ENCODE measurements at regions not wholly inside any gene's neighbourhood (a gene's known extent, or its start where the extent isn't known, plus 50 kb on each side); places are given as distances from the start of the nearest gene placed in this dataset.
A peak's percentile ranks its signal among the peaks of the same experiment; 100 is the strongest.
"Not testable (repeated sequence)": the region's sequence is repeated elsewhere in the genome, so short reads cannot be mapped to it uniquely, and the experiment has no call there.

DNA sequence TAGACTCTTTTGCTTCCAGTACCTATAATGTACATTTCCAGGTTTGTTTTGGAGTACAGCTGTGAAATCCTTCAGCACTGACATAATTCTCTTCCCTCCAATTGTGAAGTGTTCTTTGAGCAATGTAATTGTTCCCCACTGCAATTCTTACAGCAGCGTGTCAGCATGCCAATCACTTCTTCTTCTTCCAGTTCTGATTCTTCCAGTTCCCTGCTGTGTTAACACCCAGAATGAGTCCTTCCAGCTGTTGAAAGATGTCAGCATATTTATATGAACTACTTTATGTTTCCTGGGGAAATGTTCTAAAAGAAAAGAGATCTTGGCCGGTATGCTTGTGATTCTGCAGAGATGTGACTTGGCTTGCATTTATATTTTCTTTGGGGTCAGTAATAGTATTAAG, 213.9 kb downstream of the UNC5CL start:
- Histone ChIP-seq H3K4me1 (no peaks in the 10 kb centered on the region), H3K4me2 (no peak overlapping the region), H3K4me3 (no peak overlapping the region), H3K27ac (no peak overlapping the region), H3K9me3 (no peaks in the 10 kb centered on the region)
- DNase-seq (ENCODE audit: low read depth in 1 of 2, low spot score in 1 of 2) (no peak), ATAC-seq (no peak), FAIRE-seq (no peak)
- POLR2A ChIA-PET, result no interaction called here
- WGBS (ENCODE audit: missing lambda C conversion rate), result 88% methylated on average over 2 of the region's 2 CpGs
- TF ChIP-seq CBX2 (IDR thresholded peaks at IDR 0.05; ENCODE audit: borderline replicate concordance, low read depth) (no peak), BHLHE40 (IDR thresholded peaks at IDR 0.05; ENCODE audit: low read depth, low read length) (no peak), USF2 (IDR thresholded peaks at IDR 0.05) (no peak), RCOR1 (IDR thresholded peaks at IDR 0.05; ENCODE audit: low read depth, low read length) (no peak)
- TF ChIP-seq, protein P1, sequence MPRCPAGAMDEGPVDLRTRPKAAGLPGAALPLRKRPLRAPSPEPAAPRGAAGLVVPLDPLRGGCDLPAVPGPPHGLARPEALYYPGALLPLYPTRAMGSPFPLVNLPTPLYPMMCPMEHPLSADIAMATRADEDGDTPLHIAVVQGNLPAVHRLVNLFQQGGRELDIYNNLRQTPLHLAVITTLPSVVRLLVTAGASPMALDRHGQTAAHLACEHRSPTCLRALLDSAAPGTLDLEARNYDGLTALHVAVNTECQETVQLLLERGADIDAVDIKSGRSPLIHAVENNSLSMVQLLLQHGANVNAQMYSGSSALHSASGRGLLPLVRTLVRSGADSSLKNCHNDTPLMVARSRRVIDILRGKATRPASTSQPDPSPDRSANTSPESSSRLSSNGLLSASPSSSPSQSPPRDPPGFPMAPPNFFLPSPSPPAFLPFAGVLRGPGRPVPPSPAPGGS (IDR thresholded peaks at IDR 0.05), result no peak
- CTCF ChIA-PET, result interaction anchor here (0.7 to 1.7 kb wide), 3 partner anchors 11 to 203 kb away, joined by 3 to 4 read pairs (median 3); no protein-coding TSS in a partner anchor

DNA sequence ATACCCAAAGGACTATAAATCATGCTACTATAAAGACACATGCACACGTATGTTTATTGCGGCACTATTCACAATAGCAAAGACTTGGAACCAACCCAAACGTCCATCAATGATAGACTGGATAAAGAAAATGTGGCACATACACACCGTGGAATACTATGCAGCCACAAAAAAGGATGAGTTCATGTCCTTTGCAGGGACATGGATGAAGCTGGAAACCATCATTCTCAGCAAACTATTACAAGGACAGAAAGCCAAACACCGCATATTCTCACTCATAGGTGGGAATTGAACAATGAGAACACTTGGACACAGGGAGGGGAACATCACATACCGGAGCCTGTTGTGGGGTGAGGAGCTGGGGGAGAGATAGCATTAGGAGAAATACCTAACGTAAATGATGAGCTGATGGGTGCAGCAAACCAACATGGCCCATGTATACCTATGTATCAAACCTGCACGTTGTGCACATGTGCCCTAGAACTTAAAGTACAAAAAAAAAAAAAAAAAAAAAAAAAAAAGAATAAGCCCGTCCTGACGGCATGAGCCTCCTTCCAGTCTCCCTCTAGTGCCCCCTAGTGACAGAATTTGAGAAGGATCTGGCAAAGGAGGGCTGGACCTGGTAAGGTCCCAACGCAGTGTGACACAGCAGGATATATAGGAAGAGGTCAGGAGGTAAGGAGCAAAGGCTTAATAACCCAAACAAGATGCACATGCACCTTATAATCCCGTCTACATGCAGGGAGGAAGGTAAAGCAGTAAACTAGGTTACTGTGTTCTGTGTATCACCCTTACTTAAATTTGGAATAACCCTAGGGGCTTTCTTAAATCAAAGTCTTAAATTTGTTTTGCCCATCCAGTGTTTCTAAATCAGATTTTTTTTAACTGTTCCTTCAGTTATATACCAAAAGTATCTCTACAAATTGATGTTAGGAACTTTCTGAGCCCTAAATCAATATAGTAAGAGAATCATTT, 214.8 kb downstream of the UNC5CL start:
- H3K4me3 ChIP-seq, H3K4me1 ChIP-seq, H3K4me2 ChIP-seq, H3K9me3 ChIP-seq, POLR2A ChIA-PET, H3K27ac ChIP-seq, FAIRE-seq: not testable (repeated sequence)
- TF ChIP-seq, protein P2, sequence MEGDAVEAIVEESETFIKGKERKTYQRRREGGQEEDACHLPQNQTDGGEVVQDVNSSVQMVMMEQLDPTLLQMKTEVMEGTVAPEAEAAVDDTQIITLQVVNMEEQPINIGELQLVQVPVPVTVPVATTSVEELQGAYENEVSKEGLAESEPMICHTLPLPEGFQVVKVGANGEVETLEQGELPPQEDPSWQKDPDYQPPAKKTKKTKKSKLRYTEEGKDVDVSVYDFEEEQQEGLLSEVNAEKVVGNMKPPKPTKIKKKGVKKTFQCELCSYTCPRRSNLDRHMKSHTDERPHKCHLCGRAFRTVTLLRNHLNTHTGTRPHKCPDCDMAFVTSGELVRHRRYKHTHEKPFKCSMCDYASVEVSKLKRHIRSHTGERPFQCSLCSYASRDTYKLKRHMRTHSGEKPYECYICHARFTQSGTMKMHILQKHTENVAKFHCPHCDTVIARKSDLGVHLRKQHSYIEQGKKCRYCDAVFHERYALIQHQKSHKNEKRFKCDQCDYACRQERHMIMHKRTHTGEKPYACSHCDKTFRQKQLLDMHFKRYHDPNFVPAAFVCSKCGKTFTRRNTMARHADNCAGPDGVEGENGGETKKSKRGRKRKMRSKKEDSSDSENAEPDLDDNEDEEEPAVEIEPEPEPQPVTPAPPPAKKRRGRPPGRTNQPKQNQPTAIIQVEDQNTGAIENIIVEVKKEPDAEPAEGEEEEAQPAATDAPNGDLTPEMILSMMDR (IDR thresholded peaks at IDR 0.05), result peak; percentile 34
- peak in 1 of 2 experiments; percentile 45; a peak in 2 of 5 replicates for TF ChIP-seq RAD21 (conservative IDR thresholded peaks at IDR 0.05 in 1 of 2, IDR thresholded peaks at IDR 0.05 in 1 of 2)
- TF ChIP-seq SMC3 (IDR thresholded peaks at IDR 0.05), result peak; percentile 25; the same call in 2 of the 3 replicates
- DNase-seq (ENCODE audit: low read depth in 1 of 2, low spot score in 1 of 2) (peak; percentile 33 to 75), ATAC-seq (peak; percentile 78 to 86)
- 33% methylated on average over 12 of the region's 12 CpGs for WGBS (ENCODE audit: missing lambda C conversion rate)
- CTCF ChIA-PET, result interaction anchor here (0.6 to 1.7 kb wide), 2 partner anchors 11 to 374 kb away, joined by 4 read pairs; no protein-coding TSS in a partner anchor

- TF ChIP-seq JUNB (IDR thresholded peaks at IDR 0.05), result no peak
- TF ChIP-seq, protein P3, sequence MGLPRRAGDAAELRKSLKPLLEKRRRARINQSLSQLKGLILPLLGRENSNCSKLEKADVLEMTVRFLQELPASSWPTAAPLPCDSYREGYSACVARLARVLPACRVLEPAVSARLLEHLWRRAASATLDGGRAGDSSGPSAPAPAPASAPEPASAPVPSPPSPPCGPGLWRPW (IDR thresholded peaks at IDR 0.05), result no peak
- no peak for TF ChIP-seq CEBPB (IDR thresholded peaks at IDR 0.05)
- TF ChIP-seq MYC (IDR thresholded peaks at IDR 0.05; ENCODE audit: borderline replicate concordance, low read length), result no peak
- TF ChIP-seq JUN (IDR thresholded peaks at IDR 0.05), result no peak
- no peak for TF ChIP-seq POLR2AphosphoS2 (conservative IDR thresholded peaks at IDR 0.05; ENCODE audit: low read length)
- TF ChIP-seq KDM1A (IDR thresholded peaks at IDR 0.05; ENCODE audit: low read depth), result no peak
- no peak for TF ChIP-seq SREBF2 (IDR thresholded peaks at IDR 0.05)
- no peak for TF ChIP-seq REST (IDR thresholded peaks at IDR 0.05)
- TF ChIP-seq MAFK (IDR thresholded peaks at IDR 0.05; ENCODE audit: partially characterized antibody), result no peak
- TF ChIP-seq ZNF302 (CRISPR knock-in tag; IDR thresholded peaks at IDR 0.05), result no peak
- TF ChIP-seq HOXB5 (CRISPR knock-in tag; IDR thresholded peaks at IDR 0.05), result no peak
- TF ChIP-seq BHLHE40 (IDR thresholded peaks at IDR 0.05; ENCODE audit: low read depth, low read length), result no peak
- TF ChIP-seq, protein P4, sequence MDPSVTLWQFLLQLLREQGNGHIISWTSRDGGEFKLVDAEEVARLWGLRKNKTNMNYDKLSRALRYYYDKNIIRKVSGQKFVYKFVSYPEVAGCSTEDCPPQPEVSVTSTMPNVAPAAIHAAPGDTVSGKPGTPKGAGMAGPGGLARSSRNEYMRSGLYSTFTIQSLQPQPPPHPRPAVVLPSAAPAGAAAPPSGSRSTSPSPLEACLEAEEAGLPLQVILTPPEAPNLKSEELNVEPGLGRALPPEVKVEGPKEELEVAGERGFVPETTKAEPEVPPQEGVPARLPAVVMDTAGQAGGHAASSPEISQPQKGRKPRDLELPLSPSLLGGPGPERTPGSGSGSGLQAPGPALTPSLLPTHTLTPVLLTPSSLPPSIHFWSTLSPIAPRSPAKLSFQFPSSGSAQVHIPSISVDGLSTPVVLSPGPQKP (IDR thresholded peaks at IDR 0.05; ENCODE audit: low read depth, low read length), result no peak
- no peak for TF ChIP-seq EHF (CRISPR knock-in tag; IDR thresholded peaks at IDR 0.05)
- TF ChIP-seq PHF8 (IDR thresholded peaks at IDR 0.05; ENCODE audit: borderline replicate concordance, low read depth), result no peak
- Histone ChIP-seq H3K27ac (no peak overlapping the region), H3K4me1 (no peaks in the 10 kb centered on the region), H3K4me3 (no peak overlapping the region), H3K4me2 (no peak overlapping the region), H3K9me3 (no peaks in the 10 kb centered on the region)
- no peak for DNase-seq (ENCODE audit: low read depth in 1 of 2, low spot score in 1 of 2)
- 34% methylated on average over 4 of the region's 4 CpGs for WGBS (ENCODE audit: missing lambda C conversion rate)
- ChIA-PET POLR2A (no interaction called here), CTCF (interaction anchor here (1.2 to 2.1 kb wide), 3 partner anchors 10 to 235 kb away, joined by 3 to 7 read pairs (median 5); no protein-coding TSS in a partner anchor)
- no peak for FAIRE-seq
- ATAC-seq, result no peak
Observed at GRCh38 chr6:40822619-40823018, 216.4 kb downstream of the UNC5CL start.
